Erythroblast (primary cell): ENCODE measurements at regions not wholly inside any gene's neighbourhood (a gene's known extent, or its start where the extent isn't known, plus 50 kb on each side); places are given as distances from the start of the nearest gene placed in this dataset.

Source experiments
- GATA1 ChIP-seq: IDR thresholded peaks from 2 replicates; pipeline ENCODE4 v1.6.1; 2011; ENCODE audit warnings: low read depth, mild to moderate bottlenecking, control low read depth, low read length, moderate library complexity
- POLR2A ChIP-seq: IDR thresholded peaks from 2 replicates; pipeline ENCODE4 v1.6.1; 2011; ENCODE audit warnings: mild to moderate bottlenecking, low read length

DNA sequence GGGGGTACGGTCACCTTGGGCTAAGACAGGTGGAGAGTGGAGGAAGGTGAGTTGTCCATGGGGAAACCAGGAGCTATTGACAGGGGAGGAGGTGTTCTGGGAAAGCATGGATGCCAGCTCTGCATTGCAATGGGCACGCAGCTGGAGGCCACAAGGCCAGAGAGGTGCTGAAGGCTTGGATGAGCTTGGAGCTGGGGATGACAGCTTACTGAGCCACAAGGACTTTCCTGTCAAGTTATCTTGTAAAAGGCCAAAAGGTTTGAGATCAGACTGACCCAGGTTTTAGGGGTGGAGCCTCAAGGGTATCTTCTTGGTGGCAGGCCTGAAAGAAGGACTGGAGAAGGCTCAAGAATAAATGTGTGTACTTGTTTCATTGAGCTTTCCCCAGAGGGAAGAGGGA is 115.2 kb downstream of the ASB7 start:
- no peak for TF ChIP-seq POLR2A
- no peak for TF ChIP-seq GATA1
